ENCODE measurements at regions not wholly inside any gene's neighbourhood (a gene's known extent, or its start where the extent isn't known, plus 50 kb on each side); places are given as distances from the start of the nearest gene placed in this dataset.

- no peak for TF ChIP-seq CTCF (IDR thresholded peaks at IDR 0.05; ENCODE audit: low read depth, low read length)
- no peak for TF ChIP-seq EZH2phosphoT487 (IDR thresholded peaks at IDR 0.05; ENCODE audit: low read depth)
Observed at GRCh38 chr7:17669204-17669603, 271.1 kb downstream of the SNX13 start.
